ENCODE measurements at regions not wholly inside any gene's neighbourhood (a gene's known extent, or its start where the extent isn't known, plus 50 kb on each side); places are given as distances from the start of the nearest gene placed in this dataset.

GRCh38 chr1:220455559-220455958, 72.4 kb upstream of the MARK1 start:
- Histone ChIP-seq H3K9me3 (no peaks in the 10 kb centered on the region), H3K27me3 (no peaks in the 10 kb centered on the region), H3K4me3 (no peak overlapping the region), H3K36me3 (replicated peaks in 1 of 2; ENCODE audit: insufficient read depth in 1 of 2, low read depth in 2 of 2) (no peaks in the 10 kb centered on the region), H3K4me1 (no peaks in the 10 kb centered on the region), H3K27ac (no peak overlapping the region)
- WGBS, 2 donors: 64 to 66% methylated on average over 7 of the region's 7 CpGs
- intact Hi-C loops (cut with DNase I): no loop called here
- no peak for TF ChIP-seq CTCF (IDR thresholded peaks at IDR 0.05)
- no peak for TF ChIP-seq POLR2A (IDR thresholded peaks at IDR 0.05)
- DNase-seq: no peak
- ATAC-seq: no peak

- 59 to 67% methylated on average over 3 of the region's 3 CpGs for WGBS, 2 donors
- ATAC-seq (no peak), DNase-seq (no peak)
- TF ChIP-seq CTCF (IDR thresholded peaks at IDR 0.05) (peak in 1 of 7 experiments; percentile 20), POLR2A (IDR thresholded peaks at IDR 0.05) (no peak)
- Histone ChIP-seq H3K4me1 (no peaks in the 10 kb centered on the region), H3K9me3 (no peaks in the 10 kb centered on the region), H3K4me3 (no peak overlapping the region), H3K27me3 (no peaks in the 10 kb centered on the region), H3K27ac (no peak overlapping the region), H3K36me3 (replicated peaks in 1 of 2; ENCODE audit: insufficient read depth in 1 of 2, low read depth in 2 of 2) (no peaks in the 10 kb centered on the region)
- intact Hi-C loops (cut with DNase I): no loop called here
Measured at GRCh38 chr1:220454155-220454777, 73.7 kb upstream of the MARK1 start.

- intact Hi-C loops (cut with DNase I): no loop called here
- TF ChIP-seq CTCF (IDR thresholded peaks at IDR 0.05) (no peak), POLR2A (IDR thresholded peaks at IDR 0.05) (no peak)
- WGBS, 2 donors: 41 to 54% methylated on average over 2 of the region's 2 CpGs
- no peaks in the 10 kb centered on the region for H3K4me1 ChIP-seq
- no peaks in the 10 kb centered on the region for H3K36me3 ChIP-seq (replicated peaks in 1 of 2; ENCODE audit: insufficient read depth in 1 of 2, low read depth in 2 of 2)
- H3K27ac ChIP-seq: no peak overlapping the region
- H3K9me3 ChIP-seq: no peaks in the 10 kb centered on the region
- ATAC-seq (no peak), DNase-seq (no peak)
- H3K27me3 ChIP-seq: no peaks in the 10 kb centered on the region
- no peak overlapping the region for H3K4me3 ChIP-seq
Measured at GRCh38 chr1:220453371-220453770, 74.6 kb upstream of the MARK1 start.

GRCh38 chr1:220451532-220451931, 76.4 kb upstream of the MARK1 start:
- 32 to 33% methylated on average over 4 of the region's 4 CpGs for WGBS, 2 donors
- Histone ChIP-seq H3K27ac (no peak overlapping the region), H3K9me3 (no peaks in the 10 kb centered on the region), H3K4me3 (no peak overlapping the region), H3K27me3 (no peaks in the 10 kb centered on the region), H3K4me1 (no peaks in the 10 kb centered on the region), H3K36me3 (replicated peaks in 1 of 2; ENCODE audit: insufficient read depth in 1 of 2, low read depth in 2 of 2) (no peaks in the 10 kb centered on the region)
- ATAC-seq (no peak), DNase-seq (no peak)
- intact Hi-C loops (cut with DNase I): no loop called here
- TF ChIP-seq POLR2A (IDR thresholded peaks at IDR 0.05): no peak
- TF ChIP-seq CTCF (IDR thresholded peaks at IDR 0.05): no peak

GRCh38 chr1:220450927-220451326, 77.0 kb upstream of the MARK1 start:
- ATAC-seq (no peak), DNase-seq (no peak)
- H3K36me3 ChIP-seq (replicated peaks in 1 of 2; ENCODE audit: insufficient read depth in 1 of 2, low read depth in 2 of 2): no peaks in the 10 kb centered on the region
- WGBS, 2 donors: 69 to 78% methylated on average over 2 of the region's 2 CpGs
- no peaks in the 10 kb centered on the region for H3K4me1 ChIP-seq
- intact Hi-C loops (cut with DNase I): no loop called here
- no peak overlapping the region for H3K27ac ChIP-seq
- no peaks in the 10 kb centered on the region for H3K27me3 ChIP-seq
- TF ChIP-seq POLR2A (IDR thresholded peaks at IDR 0.05) (no peak), CTCF (IDR thresholded peaks at IDR 0.05) (no peak)
- H3K4me3 ChIP-seq: no peak overlapping the region
- no peaks in the 10 kb centered on the region for H3K9me3 ChIP-seq

All from body of pancreas (tissue), 4 donors.